C4-2B (cell line): ENCODE measurements at regions not wholly inside any gene's neighbourhood (a gene's known extent, or its start where the extent isn't known, plus 50 kb on each side); places are given as distances from the start of the nearest gene placed in this dataset.

ENCODE experiments used
- H3K27ac ChIP-seq: fragments of 450-650 bp; 2 replicates; pipeline ENCODE4 v1.5.1; 2017
- CTCF ChIP-seq: fragments of 450-650 bp; conservative IDR thresholded peaks from 2 replicates; pipeline ENCODE4 v1.5.1; 2017; ENCODE audit warnings: mild to moderate bottlenecking
- ZFX ChIP-seq: fragments of 450-650 bp; IDR thresholded peaks from 2 replicates; pipeline ENCODE4 v1.6.1; 2017

GRCh38 chr18:78730546-78730945, 249.1 kb upstream of the SALL3 start:
- TF ChIP-seq CTCF (no peak), ZFX (no peak)
- H3K27ac ChIP-seq = no peak overlapping the region

- no peak overlapping the region for H3K27ac ChIP-seq
- TF ChIP-seq ZFX = no peak
- no peak for TF ChIP-seq CTCF
Measured at GRCh38 chr18:78731016-78731397, 248.6 kb upstream of the SALL3 start.

GRCh38 chr18:78731398-78732032, 248.1 kb upstream of the SALL3 start:
- no peak for TF ChIP-seq CTCF
- TF ChIP-seq ZFX = no peak
- no peak overlapping the region for H3K27ac ChIP-seq

- TF ChIP-seq ZFX (no peak), CTCF (no peak)
Measured at GRCh38 chr18:78732273-78733210, 247.1 kb upstream of the SALL3 start.

GRCh38 chr18:78733762-78734613, 245.6 kb upstream of the SALL3 start:
- H3K27ac ChIP-seq = no peak overlapping the region
- no peak for TF ChIP-seq CTCF
- no peak for TF ChIP-seq ZFX

More at GRCh38 chr18:78732273-78733210, 247.1 kb upstream of the SALL3 start:
- no peak overlapping the region for H3K27ac ChIP-seq

GRCh38 chr18:78734614-78734945, 245.0 kb upstream of the SALL3 start:
- no peak overlapping the region for H3K27ac ChIP-seq
- TF ChIP-seq ZFX (no peak), CTCF (no peak)
